ENCODE measurements at regions not wholly inside any gene's neighbourhood (a gene's known extent, or its start where the extent isn't known, plus 50 kb on each side); places are given as distances from the start of the nearest gene placed in this dataset.

DNA sequence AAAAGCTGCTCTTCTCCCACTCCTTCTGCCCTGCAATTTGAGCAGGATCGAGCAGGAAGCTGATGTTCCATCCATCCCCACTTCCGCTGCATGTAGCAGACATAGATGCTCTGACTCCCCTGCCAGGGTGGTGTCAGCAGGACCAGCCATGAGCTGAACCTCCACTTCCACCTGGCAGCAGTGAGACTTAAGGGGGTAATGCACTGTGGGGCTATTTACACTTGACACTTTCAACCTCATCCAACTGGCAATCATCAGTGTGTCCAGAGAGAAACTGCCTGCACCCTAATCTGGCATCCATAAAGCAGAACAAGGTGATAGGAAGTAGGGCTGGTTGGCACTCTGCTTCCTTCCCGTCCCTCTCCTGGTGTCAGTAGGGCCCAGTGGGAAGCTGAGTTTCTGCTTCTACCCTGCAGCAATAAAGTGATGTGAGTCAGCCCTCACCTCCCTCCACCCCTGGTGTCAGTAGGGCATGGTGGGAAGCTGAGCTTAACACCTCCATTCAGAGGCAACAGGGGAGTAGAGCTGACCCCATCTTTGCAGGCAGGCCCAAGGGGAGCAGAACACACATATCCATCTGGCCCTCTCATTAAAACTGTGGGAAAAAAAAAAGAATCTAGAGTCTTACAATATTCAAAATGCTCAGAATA is 272.3 kb downstream of the PTPRU start:
- Histone ChIP-seq H3K27me3 (ENCODE audit: control insufficient read depth, insufficient read depth, low read length) (peaks cover 18% of the 10 kb centered on the region), H3K9me3 (replicated peaks; ENCODE audit: control insufficient read depth, low read depth, low read length) (no peaks in the 10 kb centered on the region), H3K27ac (ENCODE audit: low read length) (no peak overlapping the region), H3K36me3 (ENCODE audit: control insufficient read depth, insufficient read depth, low read length) (no peaks in the 10 kb centered on the region), H3K4me3 (ENCODE audit: low read length) (no peak overlapping the region), H3K4me1 (ENCODE audit: control insufficient read depth, insufficient read depth, low read length) (peaks cover 13% of the 10 kb centered on the region)
- DNase-seq: no peak
- 69% methylated on average over 2 of the region's 3 CpGs for WGBS (ENCODE audit: insufficient coverage)

DNA sequence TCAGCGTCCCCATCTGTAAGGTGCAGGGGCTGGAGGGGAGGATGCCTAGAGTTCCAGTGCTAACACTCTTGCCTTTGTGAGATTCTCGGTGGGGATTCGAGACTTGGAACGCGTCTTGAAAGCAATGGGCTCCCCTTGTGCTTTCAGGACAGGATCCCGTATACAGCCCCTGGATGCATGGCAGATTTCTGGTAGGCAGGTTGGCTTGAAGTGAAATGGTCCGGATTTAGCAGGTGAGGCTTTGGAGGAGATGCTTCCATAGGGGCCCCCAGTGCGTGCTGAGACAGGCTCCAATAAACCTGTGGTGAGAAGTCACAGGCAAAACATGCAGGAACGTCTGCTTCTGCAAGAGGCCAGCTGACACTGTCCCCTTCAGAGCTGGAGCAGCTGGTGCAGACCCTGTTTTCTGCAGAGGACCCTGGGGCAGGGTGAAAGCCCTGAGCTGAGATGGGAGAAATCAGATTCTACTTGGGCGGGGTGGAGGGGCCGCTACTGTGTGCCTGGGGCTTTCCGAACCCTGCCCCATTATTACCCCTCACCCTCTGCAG is 270.4 kb downstream of the PTPRU start:
- Histone ChIP-seq H3K27ac (ENCODE audit: low read length) (no peak overlapping the region), H3K4me1 (ENCODE audit: control insufficient read depth, insufficient read depth, low read length) (peaks cover 28% of the 10 kb centered on the region), H3K36me3 (ENCODE audit: control insufficient read depth, insufficient read depth, low read length) (no peaks in the 10 kb centered on the region), H3K9me3 (replicated peaks; ENCODE audit: control insufficient read depth, low read depth, low read length) (no peaks in the 10 kb centered on the region), H3K27me3 (ENCODE audit: control insufficient read depth, insufficient read depth, low read length) (peaks cover 18% of the 10 kb centered on the region), H3K4me3 (ENCODE audit: low read length) (no peak overlapping the region)
- no peak for DNase-seq
- WGBS (ENCODE audit: insufficient coverage): 67% methylated on average over 11 of the region's 12 CpGs

DNA sequence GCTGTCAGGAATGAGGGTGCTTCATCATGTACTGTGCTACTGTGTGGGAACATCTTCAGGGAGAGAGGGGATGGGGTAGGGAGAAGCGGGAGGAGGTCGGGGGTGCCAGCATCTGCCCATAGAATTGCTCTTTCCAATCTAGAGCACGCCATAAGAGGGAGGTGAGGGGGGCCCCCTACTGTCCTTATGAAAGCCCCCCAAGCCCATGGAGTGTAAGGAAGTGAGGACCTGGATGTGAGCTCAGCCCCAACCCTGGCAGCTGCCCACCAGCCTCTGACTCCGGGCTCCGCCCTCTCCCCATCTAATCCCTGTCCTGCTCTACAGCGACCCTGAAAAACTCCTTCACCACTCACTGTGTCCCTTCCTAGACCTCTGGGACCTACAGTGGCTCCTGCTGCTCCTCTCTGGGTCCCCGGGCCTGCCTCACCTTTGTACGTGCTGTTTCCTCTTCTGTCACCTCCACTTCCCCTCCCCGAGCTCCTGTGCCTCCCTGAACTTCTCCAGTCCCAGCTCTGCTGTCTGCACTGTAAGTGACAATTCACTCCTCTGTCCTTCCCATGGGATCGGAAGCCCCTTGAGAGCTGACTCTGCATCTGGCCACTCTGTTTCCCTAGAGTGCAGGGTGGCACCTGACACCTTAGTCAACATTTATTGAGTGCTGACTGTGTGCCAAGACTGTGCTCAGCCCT is 269.4 kb downstream of the PTPRU start:
- WGBS (ENCODE audit: insufficient coverage): 51% methylated on average over 6 of the region's 10 CpGs
- peaks cover 17% of the 10 kb centered on the region for H3K27me3 ChIP-seq (ENCODE audit: control insufficient read depth, insufficient read depth, low read length)

DNA sequence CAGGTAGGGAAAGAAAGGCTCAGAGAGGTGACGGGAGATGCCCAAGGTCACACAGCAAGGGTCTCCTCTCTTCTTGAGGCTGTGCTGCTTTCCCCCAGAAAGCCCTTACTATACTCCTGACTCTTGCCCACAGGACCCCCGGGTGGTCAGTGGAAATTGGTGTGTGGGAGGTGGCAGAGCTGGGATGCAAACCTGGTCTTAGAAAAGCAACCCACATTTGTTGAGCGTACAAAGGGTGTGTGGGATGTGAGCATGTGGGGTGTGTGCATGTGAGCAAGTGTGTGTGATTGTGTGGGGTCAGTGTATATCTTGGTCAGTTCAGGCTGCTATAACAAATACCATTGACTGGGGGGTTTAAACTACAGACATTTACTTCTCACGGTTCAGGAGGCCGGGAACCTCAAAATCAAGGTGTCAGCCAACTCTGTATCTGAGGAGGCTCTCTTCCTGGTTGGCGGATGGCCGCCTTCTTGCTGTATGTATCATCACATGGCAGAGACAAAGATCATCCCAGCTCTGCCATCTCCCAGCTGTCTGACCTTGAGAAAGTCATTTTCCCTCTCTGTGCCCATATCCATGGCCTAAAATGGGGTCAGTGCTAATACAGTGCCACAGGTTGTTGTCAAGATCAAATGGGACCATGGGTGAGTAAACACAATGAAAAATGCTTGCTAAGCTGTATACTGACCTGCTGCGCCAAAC is 268.5 kb downstream of the PTPRU start:
- H3K4me1 ChIP-seq (ENCODE audit: control insufficient read depth, insufficient read depth, low read length): peaks cover 30% of the 10 kb centered on the region
- H3K27ac ChIP-seq (ENCODE audit: low read length): no peak overlapping the region
- DNase-seq: no peak
- 79% methylated on average over 5 of the region's 8 CpGs for WGBS (ENCODE audit: insufficient coverage)
- H3K9me3 ChIP-seq (replicated peaks; ENCODE audit: control insufficient read depth, low read depth, low read length): no peaks in the 10 kb centered on the region
- H3K27me3 ChIP-seq (ENCODE audit: control insufficient read depth, insufficient read depth, low read length): peaks cover 17% of the 10 kb centered on the region
- no peaks in the 10 kb centered on the region for H3K36me3 ChIP-seq (ENCODE audit: control insufficient read depth, insufficient read depth, low read length)
- no peak overlapping the region for H3K4me3 ChIP-seq (ENCODE audit: low read length)

More for the DNA sequence above, 269.4 kb downstream of the PTPRU start:
- no peaks in the 10 kb centered on the region for H3K36me3 ChIP-seq (ENCODE audit: control insufficient read depth, insufficient read depth, low read length)
- peaks cover 30% of the 10 kb centered on the region for H3K4me1 ChIP-seq (ENCODE audit: control insufficient read depth, insufficient read depth, low read length)
- no peaks in the 10 kb centered on the region for H3K9me3 ChIP-seq (replicated peaks; ENCODE audit: control insufficient read depth, low read depth, low read length)
- no peak for DNase-seq
- no peak overlapping the region for H3K27ac ChIP-seq (ENCODE audit: low read length)
- H3K4me3 ChIP-seq (ENCODE audit: low read length): no peak overlapping the region

DNA sequence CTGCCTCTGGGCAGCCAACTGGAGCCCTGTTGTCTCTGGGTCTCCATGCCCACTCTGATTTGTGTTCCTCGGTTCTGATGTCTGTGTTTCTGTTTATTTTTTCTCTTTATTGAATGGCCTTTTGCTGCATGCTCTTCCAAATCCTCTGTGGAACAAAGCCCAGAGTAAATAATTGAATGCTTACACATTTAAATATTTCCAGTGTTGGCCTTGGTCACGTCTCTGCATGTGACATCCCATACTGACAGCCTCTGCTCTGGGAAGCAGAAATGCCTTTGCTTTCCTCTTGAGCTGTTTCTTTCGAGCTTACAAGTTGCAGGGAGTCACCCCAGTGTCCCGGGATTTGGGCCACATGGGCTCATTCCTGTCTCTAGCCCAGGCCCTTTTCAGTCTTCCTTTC is 267.9 kb downstream of the PTPRU start:
- WGBS (ENCODE audit: insufficient coverage): 12% methylated on average over 2 of the region's 4 CpGs
- H3K4me3 ChIP-seq (ENCODE audit: low read length): no peak overlapping the region
- H3K4me1 ChIP-seq (ENCODE audit: control insufficient read depth, insufficient read depth, low read length): peaks cover 30% of the 10 kb centered on the region
- H3K27ac ChIP-seq (ENCODE audit: low read length): peak overlapping the region; percentile 13
- H3K9me3 ChIP-seq (replicated peaks; ENCODE audit: control insufficient read depth, low read depth, low read length): no peaks in the 10 kb centered on the region
- H3K27me3 ChIP-seq (ENCODE audit: control insufficient read depth, insufficient read depth, low read length): peaks cover 16% of the 10 kb centered on the region
- H3K36me3 ChIP-seq (ENCODE audit: control insufficient read depth, insufficient read depth, low read length): no peaks in the 10 kb centered on the region
- peak; percentile 81 for DNase-seq

DNA sequence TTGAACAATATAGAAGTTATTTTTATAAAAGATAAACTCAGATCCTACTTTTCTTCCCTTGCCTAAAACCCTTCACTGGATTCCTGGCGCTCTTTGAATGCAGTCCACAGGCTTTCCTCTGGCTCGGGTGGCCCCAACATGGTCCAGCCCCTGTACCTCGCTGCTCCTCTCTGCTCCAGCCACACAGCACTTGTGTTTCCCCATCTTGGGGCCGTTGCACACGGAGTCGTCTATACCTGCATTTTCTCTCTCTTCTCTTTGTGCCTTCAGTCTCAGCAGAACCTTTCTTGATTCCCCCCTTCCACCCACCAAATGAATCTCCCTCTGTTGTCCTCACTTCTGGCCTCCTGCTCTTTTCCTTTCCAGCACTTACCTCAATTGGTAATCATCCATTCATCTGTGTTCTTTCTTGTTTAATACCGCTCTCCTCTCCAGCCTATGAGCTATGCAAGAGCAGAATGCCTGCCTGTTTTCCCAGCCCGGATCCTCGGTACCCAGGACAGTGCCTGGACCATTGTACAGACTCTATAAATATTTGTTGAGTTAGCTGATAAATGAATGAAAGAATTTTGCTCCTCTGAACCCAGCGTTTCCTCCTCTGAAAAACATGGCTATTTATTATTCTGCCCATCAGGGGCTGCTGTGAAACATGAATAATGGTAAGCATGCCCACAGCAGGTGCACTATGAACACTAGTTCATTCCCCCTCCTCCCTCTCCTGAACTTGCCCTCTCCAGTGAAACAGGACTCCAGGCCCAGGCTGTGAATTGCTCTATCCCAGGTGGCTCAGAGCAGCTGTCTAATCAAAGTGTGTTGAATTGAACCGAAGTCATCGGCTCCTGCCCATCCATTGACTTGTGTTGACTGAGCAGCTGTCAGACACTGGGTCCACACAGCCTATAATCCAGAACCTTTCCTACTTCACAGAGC is 266.9 kb downstream of the PTPRU start:
- H3K27me3 ChIP-seq (ENCODE audit: control insufficient read depth, insufficient read depth, low read length): peaks cover 20% of the 10 kb centered on the region
- peak overlapping the region; percentile 1 for H3K27ac ChIP-seq (ENCODE audit: low read length)
- peak; percentile 48 for DNase-seq
- no peak overlapping the region for H3K4me3 ChIP-seq (ENCODE audit: low read length)
- 42% methylated on average over 8 of the region's 12 CpGs for WGBS (ENCODE audit: insufficient coverage)
- no peaks in the 10 kb centered on the region for H3K9me3 ChIP-seq (replicated peaks; ENCODE audit: control insufficient read depth, low read depth, low read length)
- H3K36me3 ChIP-seq (ENCODE audit: control insufficient read depth, insufficient read depth, low read length): no peaks in the 10 kb centered on the region
- peaks cover 30% of the 10 kb centered on the region for H3K4me1 ChIP-seq (ENCODE audit: control insufficient read depth, insufficient read depth, low read length)

DNA sequence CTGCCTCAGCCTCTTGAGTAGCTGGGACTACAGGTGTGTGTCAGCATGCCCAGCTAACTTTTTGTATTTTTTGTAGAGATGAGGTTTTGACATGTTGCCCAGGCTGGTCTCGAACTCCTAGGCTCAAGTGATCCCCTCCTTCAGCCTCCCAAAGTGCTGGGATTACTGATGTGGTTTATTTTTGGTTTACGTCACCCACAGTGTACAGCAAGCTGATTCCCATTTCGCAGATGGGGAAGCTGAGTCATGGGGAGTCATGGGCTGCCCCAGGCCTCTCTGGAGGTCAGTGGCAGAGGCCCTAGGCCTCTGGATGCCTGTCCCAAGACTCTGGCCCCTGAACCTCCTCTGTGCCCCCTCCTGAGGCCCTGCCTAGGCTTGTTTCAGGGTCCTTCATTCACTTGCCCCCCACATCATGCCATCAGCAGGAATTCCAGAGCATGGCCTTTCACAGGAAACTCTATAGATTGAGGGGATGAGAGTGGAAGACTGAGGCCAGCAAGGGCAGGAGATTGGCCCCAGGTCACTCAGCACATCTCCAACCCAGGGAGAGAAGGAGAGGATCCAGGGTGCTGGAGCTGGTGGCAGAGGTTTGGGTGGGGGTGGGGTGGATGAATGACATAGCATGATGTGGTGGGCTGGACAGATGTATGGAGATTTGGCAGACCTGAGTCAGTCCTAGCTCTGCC is 266.0 kb downstream of the PTPRU start:
- DNase-seq: no peak
- no peaks in the 10 kb centered on the region for H3K9me3 ChIP-seq (replicated peaks; ENCODE audit: control insufficient read depth, low read depth, low read length)
- H3K36me3 ChIP-seq (ENCODE audit: control insufficient read depth, insufficient read depth, low read length): no peaks in the 10 kb centered on the region
- H3K4me1 ChIP-seq (ENCODE audit: control insufficient read depth, insufficient read depth, low read length): peaks cover 30% of the 10 kb centered on the region
- H3K27me3 ChIP-seq (ENCODE audit: control insufficient read depth, insufficient read depth, low read length): peaks cover 21% of the 10 kb centered on the region
- WGBS (ENCODE audit: insufficient coverage): 83% methylated on average over 1 of the region's 3 CpGs
- no peak overlapping the region for H3K4me3 ChIP-seq (ENCODE audit: low read length)
- no peak overlapping the region for H3K27ac ChIP-seq (ENCODE audit: low read length)

DNA sequence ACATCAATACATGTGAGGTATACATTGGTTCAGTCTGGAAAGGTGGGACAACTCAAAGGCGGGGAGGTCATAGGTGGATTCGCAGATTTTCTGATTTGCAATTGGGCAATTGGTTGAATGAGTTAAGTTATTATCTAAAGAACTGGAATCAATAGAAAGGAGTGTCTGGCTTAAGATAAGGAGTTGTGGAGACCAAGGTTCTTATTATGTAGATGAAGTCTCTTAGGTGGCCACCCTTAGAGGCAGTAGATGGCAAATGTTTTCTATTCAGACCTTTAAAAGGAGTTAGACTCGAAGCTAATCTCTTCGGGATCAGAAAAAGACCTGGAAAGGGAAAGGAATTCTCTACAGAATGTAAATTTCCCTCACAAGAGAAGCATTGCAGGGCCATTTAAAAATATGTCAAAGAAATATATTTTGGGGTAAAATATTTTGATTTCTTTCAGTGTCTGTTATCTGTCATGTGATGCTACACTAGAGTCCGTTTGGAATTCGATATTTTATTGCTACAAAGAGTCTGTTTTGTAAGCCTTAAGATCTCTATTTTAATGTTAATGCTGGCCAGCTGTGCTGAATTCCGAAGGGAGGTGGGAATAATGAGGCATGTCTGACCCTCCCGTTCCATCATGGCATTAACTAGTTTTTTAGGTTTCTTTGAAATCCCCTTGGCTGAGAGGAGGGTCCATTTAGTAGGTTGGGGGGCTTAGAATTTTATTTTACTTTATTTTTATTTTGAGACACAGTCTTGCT is 265.1 kb downstream of the PTPRU start:
- H3K4me3 ChIP-seq (ENCODE audit: low read length): no peak overlapping the region
- peaks cover 16% of the 10 kb centered on the region for H3K27me3 ChIP-seq (ENCODE audit: control insufficient read depth, insufficient read depth, low read length)
- no peaks in the 10 kb centered on the region for H3K36me3 ChIP-seq (ENCODE audit: control insufficient read depth, insufficient read depth, low read length)

DNA sequence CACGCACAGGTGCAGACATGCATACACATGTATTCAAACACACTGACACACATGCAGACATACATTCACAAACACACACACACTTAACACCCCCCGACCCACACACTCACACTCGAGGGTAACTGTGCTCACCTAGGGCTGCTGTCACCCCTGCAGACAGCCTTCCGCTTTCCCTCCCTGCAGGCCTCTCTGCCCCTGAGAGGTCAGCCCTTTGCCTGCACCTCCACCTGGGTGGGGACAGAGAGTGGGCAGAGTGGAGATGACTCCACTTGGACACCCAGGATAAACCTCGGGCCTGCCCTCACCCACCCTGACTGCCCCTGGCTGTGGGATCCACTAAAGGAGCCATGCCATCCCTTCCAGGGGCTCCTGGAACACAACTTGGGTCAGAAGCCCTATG is 264.3 kb downstream of the PTPRU start:
- Histone ChIP-seq H3K4me3 (ENCODE audit: low read length) (no peak overlapping the region), H3K27me3 (ENCODE audit: control insufficient read depth, insufficient read depth, low read length) (peaks cover 16% of the 10 kb centered on the region), H3K9me3 (replicated peaks; ENCODE audit: control insufficient read depth, low read depth, low read length) (peaks cover 1% of the 10 kb centered on the region), H3K4me1 (ENCODE audit: control insufficient read depth, insufficient read depth, low read length) (peaks cover 30% of the 10 kb centered on the region), H3K27ac (ENCODE audit: low read length) (no peak overlapping the region), H3K36me3 (ENCODE audit: control insufficient read depth, insufficient read depth, low read length) (no peaks in the 10 kb centered on the region)
- DNase-seq: no peak
- WGBS (ENCODE audit: insufficient coverage): 100% methylated on average over 1 of the region's 5 CpGs

More for the DNA sequence above, 265.1 kb downstream of the PTPRU start:
- H3K9me3 ChIP-seq (replicated peaks; ENCODE audit: control insufficient read depth, low read depth, low read length): no peaks in the 10 kb centered on the region
- H3K27ac ChIP-seq (ENCODE audit: low read length): no peak overlapping the region
- H3K4me1 ChIP-seq (ENCODE audit: control insufficient read depth, insufficient read depth, low read length): peaks cover 30% of the 10 kb centered on the region
- DNase-seq: no peak
- 33% methylated on average over 2 of the region's 8 CpGs for WGBS (ENCODE audit: insufficient coverage)
